ENCODE measurements at regions not wholly inside any gene's neighbourhood (a gene's known extent, or its start where the extent isn't known, plus 50 kb on each side); places are given as distances from the start of the nearest gene placed in this dataset.

- TF ChIP-seq CTCF (IDR thresholded peaks at IDR 0.05) (no peak), POLR2A (IDR thresholded peaks at IDR 0.05) (no peak), POLR2AphosphoS5 (IDR thresholded peaks at IDR 0.05) (no peak)
Measured at GRCh38 chr2:120444691-120445240, 98.8 kb downstream of the INHBB start.
